NCI-H446 (cell line): ENCODE measurements at regions not wholly inside any gene's neighbourhood (a gene's known extent, or its start where the extent isn't known, plus 50 kb on each side); places are given as distances from the start of the nearest gene placed in this dataset.
"Not testable (repeated sequence)": the region's sequence is repeated elsewhere in the genome, so short reads cannot be mapped to it uniquely, and the experiment has no call there.

Experiments
- DNase-seq, 2 experiments: peaks; one replicate each; lab custom pipeline; 2025; lab: John Stamatoyannopoulos, UW

GRCh38 chr6:66605971-66606370 is 898.9 kb upstream of the EYS start:
- no peak for DNase-seq

- DNase-seq, result no peak
Observed at GRCh38 chr6:66605011-66605410, 898.0 kb upstream of the EYS start.

GRCh38 chr6:66599541-66599940 is 892.5 kb upstream of the EYS start:
- no peak for DNase-seq

GRCh38 chr6:66578362-66578761 is 871.3 kb upstream of the EYS start:
- no peak for DNase-seq

GRCh38 chr6:66568271-66568670 is 861.2 kb upstream of the EYS start:
- no peak for DNase-seq

- DNase-seq, result no peak
Observed at GRCh38 chr6:66561479-66561878, 854.5 kb upstream of the EYS start.

- no peak for DNase-seq
Observed at GRCh38 chr6:66558189-66558588, 851.2 kb upstream of the EYS start.

- no peak for DNase-seq
Observed at GRCh38 chr6:66556936-66557335, 849.9 kb upstream of the EYS start.

GRCh38 chr6:66555082-66555481 is 848.1 kb upstream of the EYS start:
- no peak for DNase-seq

- no peak for DNase-seq
Observed at GRCh38 chr6:66553441-66553840, 846.4 kb upstream of the EYS start.

- DNase-seq, result peak in 1 of 2 experiments; percentile 29
Observed at GRCh38 chr6:66538551-66539135, 831.6 kb upstream of the EYS start.

- no peak for DNase-seq
Observed at GRCh38 chr6:66533921-66534404, 826.9 kb upstream of the EYS start.

- DNase-seq, result no peak
Observed at GRCh38 chr6:66526061-66526460, 819.0 kb upstream of the EYS start.

GRCh38 chr6:66522864-66523263 is 815.8 kb upstream of the EYS start:
- no peak for DNase-seq

- no peak for DNase-seq
Observed at GRCh38 chr6:66516377-66516776, 809.4 kb upstream of the EYS start.

- DNase-seq, result no peak
Observed at GRCh38 chr6:66508433-66508832, 801.4 kb upstream of the EYS start.

GRCh38 chr6:66499851-66500250 is 792.8 kb upstream of the EYS start:
- DNase-seq, result no peak

- DNase-seq, result peak in 1 of 2 experiments; percentile 39
Observed at GRCh38 chr6:66496659-66497058, 789.6 kb upstream of the EYS start.

- not testable (repeated sequence) for DNase-seq
Observed at GRCh38 chr6:66494643-66495042, 787.6 kb upstream of the EYS start.

GRCh38 chr6:66489269-66489987 is 782.4 kb upstream of the EYS start:
- no peak for DNase-seq

GRCh38 chr6:66481216-66481615 is 774.2 kb upstream of the EYS start:
- no peak for DNase-seq

GRCh38 chr6:66478705-66479104 is 771.7 kb upstream of the EYS start:
- DNase-seq, result no peak

GRCh38 chr6:66435321-66435720 is 728.3 kb upstream of the EYS start:
- no peak for DNase-seq

GRCh38 chr6:66429210-66429609 is 722.2 kb upstream of the EYS start:
- DNase-seq, result no peak
